Activated naive CD8-positive, alpha-beta T cell (primary cell): ENCODE measurements at regions not wholly inside any gene's neighbourhood (a gene's known extent, or its start where the extent isn't known, plus 50 kb on each side); places are given as distances from the start of the nearest gene placed in this dataset.

Source experiments
- H3K27ac Mint-ChIP-seq: one replicate; pipeline ENCODE4 v1.8.0; 2021; ENCODE audit warnings: mixed read lengths
- H3K27me3 Mint-ChIP-seq: one replicate; pipeline ENCODE4 v1.8.0; 2021; ENCODE audit warnings: mixed read lengths
- H3K36me3 Mint-ChIP-seq: one replicate; pipeline ENCODE4 v1.8.0; 2021; ENCODE audit warnings: mixed read lengths
- H3K4me1 Mint-ChIP-seq: one replicate; pipeline ENCODE4 v1.8.0; 2021; ENCODE audit warnings: low read depth, mixed read lengths
- H3K4me3 Mint-ChIP-seq: one replicate; pipeline ENCODE4 v1.8.0; 2021; ENCODE audit warnings: mild to moderate bottlenecking, mixed read lengths
- H3K9me3 Mint-ChIP-seq: one replicate; pipeline ENCODE4 v1.8.0; 2021; ENCODE audit warnings: low read depth, mixed read lengths

DNA sequence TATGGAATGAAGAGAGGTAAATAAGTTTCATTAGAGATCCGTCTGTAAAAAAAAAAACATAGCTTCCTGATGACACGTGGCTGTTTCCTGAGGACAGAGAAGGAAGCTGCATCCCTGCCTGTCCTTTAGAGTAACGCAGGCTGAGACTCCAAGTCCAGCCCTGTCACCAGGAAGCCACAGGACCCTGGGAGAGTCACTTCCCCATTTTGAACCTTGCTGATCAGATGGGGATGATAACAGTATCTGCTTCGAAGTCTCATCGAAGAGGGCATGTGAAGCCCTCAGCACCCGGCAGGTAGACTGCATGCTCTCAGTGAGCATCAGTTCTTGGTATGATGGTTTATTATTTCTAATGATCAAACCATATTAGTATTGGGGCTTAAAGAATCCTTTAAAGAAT lies 139.1 kb upstream of the KCNG1 start:
- Mint-ChIP-seq H3K4me3 (no peak overlapping the region), H3K9me3 (no peaks in the 10 kb centered on the region), H3K4me1 (no peaks in the 10 kb centered on the region), H3K27me3 (peaks cover 24% of the 10 kb centered on the region), H3K27ac (no peak overlapping the region), H3K36me3 (no peaks in the 10 kb centered on the region)

DNA sequence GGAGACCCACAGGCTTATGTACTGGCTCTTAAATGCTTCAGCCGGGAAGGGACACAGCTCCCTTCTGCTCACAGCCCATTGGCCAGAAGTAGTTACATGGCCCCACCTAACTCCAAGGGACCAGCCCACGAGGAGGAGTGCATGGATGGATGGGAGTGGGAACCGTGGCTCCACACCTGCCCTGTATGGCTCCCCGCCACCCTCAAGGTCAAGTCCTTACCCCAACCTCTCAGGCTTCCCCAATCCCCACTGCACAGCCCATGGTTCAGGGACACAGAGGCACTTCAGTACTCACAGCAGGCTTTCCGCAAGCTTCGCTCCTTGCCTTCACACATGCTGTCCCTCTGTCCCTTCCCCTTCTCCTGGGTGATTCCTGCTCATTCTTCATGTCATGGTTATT lies 137.9 kb upstream of the KCNG1 start:
- H3K9me3 Mint-ChIP-seq = no peaks in the 10 kb centered on the region
- no peaks in the 10 kb centered on the region for H3K4me1 Mint-ChIP-seq
- peaks cover 21% of the 10 kb centered on the region for H3K27me3 Mint-ChIP-seq
- no peaks in the 10 kb centered on the region for H3K36me3 Mint-ChIP-seq
- no peak overlapping the region for H3K27ac Mint-ChIP-seq
- no peak overlapping the region for H3K4me3 Mint-ChIP-seq

DNA sequence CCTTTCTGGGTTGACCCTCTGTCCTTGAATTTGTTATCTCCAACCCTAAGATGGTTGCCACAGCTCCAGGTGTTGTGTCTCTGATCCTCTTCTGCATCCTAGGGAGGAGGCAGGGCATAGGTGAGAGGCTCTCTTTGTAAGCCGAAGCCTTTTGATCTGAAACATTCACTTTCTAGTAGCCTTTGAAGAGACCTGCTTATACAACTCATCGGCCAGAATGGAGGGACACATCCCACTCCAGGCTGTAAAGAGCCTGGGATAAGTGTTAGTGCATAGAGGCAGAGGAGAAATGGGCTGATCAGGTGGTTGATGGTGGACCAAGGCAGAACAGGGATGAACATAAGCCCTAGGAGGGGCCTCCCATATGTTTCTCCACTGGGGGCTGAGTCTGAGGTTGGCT lies 137.1 kb upstream of the KCNG1 start:
- H3K4me3 Mint-ChIP-seq = no peak overlapping the region
- no peaks in the 10 kb centered on the region for H3K36me3 Mint-ChIP-seq
- peaks cover 21% of the 10 kb centered on the region for H3K27me3 Mint-ChIP-seq
- H3K27ac Mint-ChIP-seq = no peak overlapping the region
- no peaks in the 10 kb centered on the region for H3K4me1 Mint-ChIP-seq
- H3K9me3 Mint-ChIP-seq = no peaks in the 10 kb centered on the region

DNA sequence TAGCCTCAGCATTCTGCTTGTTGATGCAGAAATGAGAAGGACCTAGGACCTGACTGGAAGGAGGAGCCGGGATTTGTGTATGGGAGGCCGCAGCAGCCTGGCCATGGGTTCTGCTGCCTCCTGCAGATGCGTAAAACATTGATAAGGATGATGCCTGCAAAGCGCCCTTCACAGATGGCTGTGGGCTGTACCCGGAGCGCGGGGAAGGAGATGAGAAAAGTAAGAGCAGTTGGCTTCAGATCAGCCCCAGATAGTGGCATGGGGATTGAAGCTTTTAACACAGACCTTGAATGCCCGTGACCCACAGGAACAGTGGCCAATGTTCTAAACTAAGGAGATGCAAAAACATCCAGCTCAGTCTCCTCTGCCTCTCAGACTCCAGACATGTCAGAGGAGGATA lies 136.4 kb upstream of the KCNG1 start:
- H3K4me1 Mint-ChIP-seq = no peaks in the 10 kb centered on the region
- H3K27ac Mint-ChIP-seq = no peak overlapping the region
- no peaks in the 10 kb centered on the region for H3K9me3 Mint-ChIP-seq
- peaks cover 21% of the 10 kb centered on the region for H3K27me3 Mint-ChIP-seq
- no peaks in the 10 kb centered on the region for H3K36me3 Mint-ChIP-seq
- H3K4me3 Mint-ChIP-seq = no peak overlapping the region

DNA sequence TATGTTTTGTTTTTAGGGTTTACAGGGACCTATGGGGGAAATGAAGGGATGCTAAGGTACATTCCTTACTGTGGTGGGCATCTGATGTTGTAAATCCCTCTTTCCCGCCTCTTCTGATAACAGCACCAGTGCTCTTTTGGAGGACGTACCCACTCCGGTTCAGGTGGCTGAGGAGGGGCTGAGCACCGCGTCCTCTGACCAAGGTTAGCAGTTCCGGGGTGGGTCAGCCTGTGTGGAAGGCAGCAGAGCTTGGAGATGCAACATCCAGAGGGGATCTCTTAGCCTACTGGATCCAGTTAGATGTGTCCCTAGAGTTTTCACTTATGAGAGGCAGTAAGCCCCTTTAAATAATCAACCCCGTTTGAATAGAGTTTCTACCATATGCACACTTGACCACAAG lies 135.3 kb upstream of the KCNG1 start:
- H3K27ac Mint-ChIP-seq = no peak overlapping the region
- no peaks in the 10 kb centered on the region for H3K9me3 Mint-ChIP-seq
- H3K36me3 Mint-ChIP-seq = no peaks in the 10 kb centered on the region
- H3K27me3 Mint-ChIP-seq = peaks cover 24% of the 10 kb centered on the region
- no peaks in the 10 kb centered on the region for H3K4me1 Mint-ChIP-seq
- no peak overlapping the region for H3K4me3 Mint-ChIP-seq

DNA sequence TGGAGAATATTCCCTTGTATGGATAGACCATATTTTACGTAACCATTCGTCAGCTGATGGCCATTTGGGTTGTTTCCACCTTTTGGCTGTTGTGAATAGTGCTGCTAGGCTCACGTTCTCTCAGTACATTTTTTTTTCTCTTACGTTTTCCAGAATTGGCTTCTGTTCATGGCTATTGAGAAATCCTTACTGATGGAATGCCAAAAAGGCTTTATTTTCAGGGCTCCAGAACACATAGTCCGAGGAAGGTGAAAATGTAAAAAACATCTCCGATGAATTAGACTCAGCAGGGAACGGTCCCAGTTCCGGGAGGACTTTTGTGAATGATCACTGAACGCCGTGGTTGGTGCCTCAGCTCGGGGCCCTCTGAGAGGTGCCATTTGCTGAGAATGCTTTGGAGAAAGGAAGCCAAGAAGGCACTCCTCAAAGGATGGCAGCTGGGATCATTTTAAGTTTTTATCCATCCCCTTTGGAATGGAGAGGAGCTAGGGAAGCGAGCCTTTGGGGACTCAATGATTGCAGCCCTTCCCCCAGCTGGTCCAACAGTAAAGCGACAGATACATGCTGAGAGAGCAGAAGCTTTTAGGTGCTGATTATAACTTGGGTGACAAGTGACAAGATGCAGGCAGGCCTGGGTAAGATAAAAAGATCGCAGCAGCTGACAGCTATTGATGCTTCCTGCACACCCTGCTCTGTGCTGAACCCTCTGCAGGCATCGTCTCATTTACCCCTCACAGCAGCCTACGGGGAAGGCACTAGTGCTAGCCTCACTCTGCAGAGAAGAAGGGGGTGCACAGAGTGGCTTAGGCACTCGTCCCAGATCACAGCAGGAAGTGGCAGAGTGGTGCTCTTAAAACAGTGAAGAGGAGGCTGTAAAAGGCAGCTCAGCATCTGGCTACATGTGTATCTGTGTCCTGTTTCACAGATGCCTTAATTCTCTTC lies 133.4 kb upstream of the KCNG1 start:
- Mint-ChIP-seq H3K36me3 (no peaks in the 10 kb centered on the region), H3K27me3 (peaks cover 17% of the 10 kb centered on the region), H3K4me3 (no peak overlapping the region)

DNA sequence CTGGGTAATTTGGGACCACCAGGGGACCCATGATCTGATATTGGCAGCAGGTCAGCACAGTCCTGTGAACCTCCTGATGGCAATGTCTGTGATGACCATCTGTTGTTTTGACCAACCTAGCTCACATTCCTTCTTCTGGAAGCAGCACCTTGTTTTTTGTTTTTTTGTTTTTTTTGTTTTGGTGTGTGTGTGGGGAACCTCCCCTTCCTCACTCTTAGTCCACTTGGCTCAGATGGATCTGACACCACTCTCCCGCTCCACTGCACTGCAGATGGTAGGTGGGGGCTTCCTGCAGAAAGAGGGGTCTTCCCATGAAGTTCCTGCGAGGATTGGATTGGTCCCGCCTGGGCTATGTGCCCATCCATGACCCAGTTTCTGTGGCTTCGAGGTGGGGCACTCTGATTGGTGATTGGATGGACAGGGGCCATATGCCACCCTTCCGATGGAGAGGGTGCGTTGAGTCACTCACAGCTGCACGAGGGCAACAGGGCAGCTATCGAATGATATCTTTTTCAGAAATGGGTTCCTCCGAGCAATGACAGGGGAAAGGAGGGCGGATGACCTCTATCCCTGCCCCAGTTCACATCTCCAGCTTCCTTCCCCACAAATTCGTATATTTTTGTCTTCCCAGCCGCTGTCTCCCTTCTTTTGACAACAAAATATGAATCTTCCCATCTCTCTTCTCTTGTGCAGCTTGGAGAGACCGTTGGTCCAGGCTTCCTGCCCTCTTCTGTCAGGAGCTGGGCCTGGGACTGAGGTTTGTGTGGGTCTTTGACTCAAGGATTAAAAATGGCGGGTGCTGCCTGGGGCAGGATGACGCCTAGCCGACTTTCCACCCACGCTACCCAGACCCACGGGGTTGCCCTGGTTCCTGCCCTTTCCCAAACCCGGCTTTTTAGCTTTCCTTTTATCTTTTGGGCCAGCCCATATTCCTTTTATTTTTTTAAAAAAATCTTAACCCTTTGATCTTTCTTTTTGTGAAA lies 132.1 kb upstream of the KCNG1 start:
- H3K4me3 Mint-ChIP-seq = no peak overlapping the region
- H3K4me1 Mint-ChIP-seq = no peaks in the 10 kb centered on the region
- no peak overlapping the region for H3K27ac Mint-ChIP-seq

More for the DNA sequence above, 133.4 kb upstream of the KCNG1 start:
- Mint-ChIP-seq H3K27ac (no peak overlapping the region), H3K4me1 (no peaks in the 10 kb centered on the region), H3K9me3 (no peaks in the 10 kb centered on the region)

DNA sequence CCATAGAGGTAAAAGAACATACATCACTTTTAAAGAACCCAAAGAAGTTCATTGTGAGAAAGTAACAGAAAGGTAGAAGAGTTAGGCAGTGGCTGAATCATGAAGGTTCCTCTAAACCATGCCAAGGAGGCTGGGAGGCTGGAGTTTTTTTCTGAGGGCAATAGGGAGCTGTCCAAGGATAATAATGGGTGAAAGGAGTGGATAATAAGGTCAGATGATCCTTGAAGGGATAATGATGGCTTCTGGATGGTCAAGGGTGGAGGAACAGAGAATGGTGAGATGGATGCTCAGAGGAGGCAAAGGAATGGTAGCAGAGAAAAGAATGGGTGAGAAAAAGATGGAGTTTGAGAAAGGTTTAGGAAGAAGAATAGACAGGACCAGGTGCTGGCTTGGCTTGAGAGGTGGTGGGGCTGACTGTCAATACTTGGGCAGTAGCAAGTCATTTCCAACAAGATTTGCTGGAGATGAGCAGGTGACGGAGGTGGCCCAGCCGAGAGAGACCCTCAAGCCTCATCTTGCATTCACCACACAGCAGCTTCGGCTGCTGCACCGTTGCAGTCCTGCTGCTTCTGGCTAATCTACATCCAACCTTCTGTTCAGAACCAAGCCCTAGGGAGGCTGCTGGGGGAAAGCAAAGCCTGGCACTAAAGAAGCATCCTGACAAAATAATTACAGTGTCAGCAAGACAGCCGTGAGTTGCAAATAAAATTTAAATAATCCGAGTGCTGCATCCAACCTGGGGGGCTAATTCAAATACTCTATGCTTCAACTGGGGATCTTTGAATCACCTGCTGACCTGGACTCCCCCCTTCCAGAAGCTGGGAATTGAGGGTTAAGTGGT lies 131.2 kb upstream of the KCNG1 start:
- Mint-ChIP-seq H3K4me3 (no peak overlapping the region), H3K4me1 (no peaks in the 10 kb centered on the region), H3K27ac (no peak overlapping the region), H3K9me3 (no peaks in the 10 kb centered on the region), H3K36me3 (no peaks in the 10 kb centered on the region), H3K27me3 (peaks cover 12% of the 10 kb centered on the region)

More for the DNA sequence above, 132.1 kb upstream of the KCNG1 start:
- Mint-ChIP-seq H3K36me3 (no peaks in the 10 kb centered on the region), H3K9me3 (no peaks in the 10 kb centered on the region), H3K27me3 (peaks cover 16% of the 10 kb centered on the region)

DNA sequence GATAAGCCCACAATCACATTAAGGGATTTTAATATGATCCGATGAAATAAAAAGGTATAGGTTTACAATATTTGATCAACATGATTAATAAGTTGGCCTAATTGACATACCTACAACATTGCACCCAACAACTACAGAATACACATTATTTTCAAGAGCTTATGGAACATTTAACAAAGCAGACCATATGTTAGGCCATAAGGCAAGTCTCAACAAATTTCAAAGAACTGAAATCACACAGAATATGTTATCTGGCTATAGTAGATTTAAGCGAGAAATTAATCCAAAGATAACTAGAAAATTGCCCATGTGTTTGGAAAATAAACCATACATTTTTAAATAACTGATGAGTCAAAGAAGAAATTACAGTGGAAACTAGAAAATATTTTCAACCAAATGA lies 126.0 kb upstream of the KCNG1 start:
- Mint-ChIP-seq H3K4me3 (no peak overlapping the region), H3K27me3 (peaks cover 6% of the 10 kb centered on the region), H3K36me3 (no peaks in the 10 kb centered on the region), H3K27ac (no peak overlapping the region), H3K9me3 (peaks cover 12% of the 10 kb centered on the region), H3K4me1 (no peaks in the 10 kb centered on the region)

DNA sequence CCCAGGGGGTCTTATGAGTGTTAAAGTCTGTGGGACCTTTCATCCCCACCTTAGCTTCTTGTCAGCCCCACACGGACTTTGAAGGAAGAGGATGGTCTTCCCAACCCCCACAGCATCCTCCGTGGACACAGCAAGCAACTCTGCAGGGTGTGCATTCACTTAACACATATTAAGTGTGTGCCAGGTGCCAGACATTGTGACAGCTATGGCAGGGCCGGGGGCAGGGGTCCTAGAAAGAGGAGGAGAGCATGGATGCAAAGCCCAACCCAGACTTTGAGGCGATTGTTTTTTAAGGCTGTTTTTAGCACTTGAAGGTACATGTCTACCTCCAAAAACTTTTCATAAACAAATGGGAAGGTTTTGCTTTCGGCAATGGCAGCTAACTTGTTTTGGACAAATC lies 121.6 kb upstream of the KCNG1 start:
- Mint-ChIP-seq H3K9me3 (peaks cover 12% of the 10 kb centered on the region), H3K27ac (no peak overlapping the region), H3K4me1 (no peaks in the 10 kb centered on the region), H3K36me3 (no peaks in the 10 kb centered on the region), H3K4me3 (no peak overlapping the region), H3K27me3 (peaks cover 4% of the 10 kb centered on the region)

DNA sequence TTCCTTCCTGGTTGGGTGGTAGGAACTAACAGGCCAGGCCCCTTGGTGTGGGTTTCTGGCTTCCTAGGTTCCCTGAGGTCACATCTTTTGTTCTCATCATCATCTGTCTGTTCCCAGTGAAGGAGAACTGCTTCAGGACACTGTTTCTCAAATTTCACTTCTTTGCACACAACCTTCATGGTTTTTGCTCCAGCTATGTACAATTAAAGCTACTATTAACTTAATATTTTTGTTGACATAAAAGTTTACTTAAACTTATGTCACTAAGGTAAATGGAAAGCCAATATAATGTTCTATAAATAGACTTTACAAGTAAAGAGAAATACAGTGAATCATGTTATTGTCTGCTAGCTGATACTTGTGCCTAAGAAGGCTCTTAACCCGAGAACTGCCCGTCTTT lies 120.7 kb upstream of the KCNG1 start:
- Mint-ChIP-seq H3K4me3 (no peak overlapping the region), H3K27ac (no peak overlapping the region), H3K9me3 (peaks cover 12% of the 10 kb centered on the region), H3K27me3 (peaks cover 5% of the 10 kb centered on the region), H3K36me3 (no peaks in the 10 kb centered on the region), H3K4me1 (no peaks in the 10 kb centered on the region)

DNA sequence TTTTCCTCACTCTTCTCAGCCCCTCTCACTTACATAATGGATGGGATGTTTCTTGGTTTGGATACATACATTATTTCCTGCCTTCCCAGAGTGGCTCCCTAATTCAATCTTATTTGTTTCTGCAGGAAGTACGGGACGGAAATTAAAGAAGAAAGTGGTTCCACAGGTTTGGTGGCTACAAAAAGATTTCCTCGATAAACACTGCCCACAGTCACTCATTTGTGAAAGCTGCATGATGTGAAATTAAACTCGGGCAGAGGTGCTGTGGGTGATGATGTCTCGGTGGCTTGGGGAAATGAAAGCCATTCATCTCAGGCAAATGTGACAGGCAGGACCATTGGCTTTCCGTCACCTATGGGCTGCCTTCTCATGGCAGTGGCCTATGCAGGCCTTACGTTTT lies 119.5 kb upstream of the KCNG1 start:
- H3K36me3 Mint-ChIP-seq = no peaks in the 10 kb centered on the region
- H3K4me3 Mint-ChIP-seq = no peak overlapping the region
- no peak overlapping the region for H3K27ac Mint-ChIP-seq
- peaks cover 12% of the 10 kb centered on the region for H3K9me3 Mint-ChIP-seq
- H3K27me3 Mint-ChIP-seq = peaks cover 4% of the 10 kb centered on the region
- no peaks in the 10 kb centered on the region for H3K4me1 Mint-ChIP-seq

DNA sequence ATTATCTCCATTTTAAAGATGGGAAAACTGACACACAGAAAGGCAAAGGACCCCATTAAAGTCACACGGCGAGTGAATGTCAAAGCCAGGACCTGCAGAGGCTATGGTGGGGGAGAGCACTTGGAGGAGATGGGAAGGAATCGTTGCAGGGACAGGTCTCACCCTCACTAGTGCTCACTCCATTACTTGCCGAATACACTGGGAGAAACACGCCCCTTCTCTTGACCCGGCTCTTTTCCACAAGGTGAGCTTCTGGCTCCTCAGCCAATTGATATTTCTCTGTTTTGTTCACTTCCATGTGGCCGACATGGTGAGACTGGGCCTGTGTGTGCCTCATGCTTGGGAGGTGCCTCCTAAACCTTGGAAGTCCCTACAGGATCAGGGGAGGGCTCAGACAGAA lies 117.8 kb upstream of the KCNG1 start:
- no peaks in the 10 kb centered on the region for H3K4me1 Mint-ChIP-seq
- H3K4me3 Mint-ChIP-seq = no peak overlapping the region
- no peaks in the 10 kb centered on the region for H3K36me3 Mint-ChIP-seq
- peaks cover 4% of the 10 kb centered on the region for H3K27me3 Mint-ChIP-seq
- no peak overlapping the region for H3K27ac Mint-ChIP-seq
- H3K9me3 Mint-ChIP-seq = peaks cover 3% of the 10 kb centered on the region

DNA sequence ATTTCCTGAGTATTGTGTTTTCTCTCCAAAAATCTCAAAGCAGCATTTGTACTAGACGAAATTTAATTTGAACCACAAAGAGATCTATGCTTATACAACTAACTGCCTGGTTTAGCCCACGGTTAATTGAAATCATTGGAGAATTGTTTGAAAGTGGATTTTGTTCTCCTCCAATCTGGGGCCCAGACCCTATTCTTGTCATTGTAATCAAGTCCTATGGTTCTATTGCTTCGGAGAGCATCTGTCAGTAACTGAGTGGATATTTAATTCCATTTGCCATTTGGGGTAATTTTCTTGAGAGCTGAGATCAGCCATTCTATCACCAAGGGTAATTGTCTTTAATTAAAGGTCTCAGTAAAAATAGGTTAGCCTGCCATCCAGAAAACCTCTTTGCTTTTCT lies 117.0 kb upstream of the KCNG1 start:
- H3K9me3 Mint-ChIP-seq = no peaks in the 10 kb centered on the region
- no peak overlapping the region for H3K27ac Mint-ChIP-seq
- no peak overlapping the region for H3K4me3 Mint-ChIP-seq
- no peaks in the 10 kb centered on the region for H3K4me1 Mint-ChIP-seq
- H3K36me3 Mint-ChIP-seq = no peaks in the 10 kb centered on the region
- H3K27me3 Mint-ChIP-seq = peaks cover 5% of the 10 kb centered on the region
